ENCODE measurements at regions not wholly inside any gene's neighbourhood (a gene's known extent, or its start where the extent isn't known, plus 50 kb on each side); places are given as distances from the start of the nearest gene placed in this dataset.

DNA sequence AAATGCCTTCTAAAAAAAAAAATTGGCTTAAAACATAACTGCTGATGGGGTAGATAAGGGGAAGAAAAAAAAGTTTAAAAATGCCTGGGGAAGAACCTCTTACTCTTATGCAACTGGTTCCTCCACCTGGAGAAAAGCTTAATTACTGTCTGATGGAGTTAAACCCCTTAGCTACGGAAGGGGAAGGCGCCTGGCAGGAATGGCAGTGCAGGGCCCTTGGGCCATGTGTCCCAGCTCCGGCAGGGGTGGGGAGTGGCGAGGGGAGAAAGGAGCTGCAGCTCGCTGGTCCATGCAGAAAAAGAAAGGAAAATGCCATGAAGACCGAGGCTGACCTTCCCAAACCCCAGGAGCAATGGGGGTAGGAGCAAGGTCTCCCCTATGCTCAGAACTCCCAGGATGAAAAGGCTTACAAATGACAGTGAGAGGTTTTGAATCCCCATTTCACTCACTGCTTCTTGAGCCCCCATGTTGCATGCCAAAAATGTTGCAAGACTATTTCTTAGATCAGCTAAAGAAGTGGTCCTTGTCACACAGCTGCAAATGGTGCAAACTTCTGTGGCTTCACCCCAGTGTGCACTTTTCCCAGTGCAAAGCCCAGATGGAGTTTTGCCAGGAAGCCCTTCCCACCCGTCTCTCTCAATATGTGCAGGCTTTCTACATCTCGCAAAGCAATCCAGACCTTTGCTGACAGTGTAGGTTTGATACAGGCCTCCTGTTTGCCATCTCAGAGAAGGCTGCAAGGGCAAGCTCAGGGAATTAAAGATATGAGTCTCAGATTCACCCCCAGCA, 204.8 kb upstream of the CT83 start:
- Histone ChIP-seq H3K36me3 (no peaks in the 10 kb centered on the region), H3K4me3 (no peak overlapping the region), H3K27me3 (no peaks in the 10 kb centered on the region), H3K4me1 (no peaks in the 10 kb centered on the region), H3K27ac (no peak overlapping the region), H3K9me3 (no peaks in the 10 kb centered on the region)
- ATAC-seq, result no peak
- TF ChIP-seq POLR2A (IDR thresholded peaks at IDR 0.05), result no peak
- TF ChIP-seq, protein P1, sequence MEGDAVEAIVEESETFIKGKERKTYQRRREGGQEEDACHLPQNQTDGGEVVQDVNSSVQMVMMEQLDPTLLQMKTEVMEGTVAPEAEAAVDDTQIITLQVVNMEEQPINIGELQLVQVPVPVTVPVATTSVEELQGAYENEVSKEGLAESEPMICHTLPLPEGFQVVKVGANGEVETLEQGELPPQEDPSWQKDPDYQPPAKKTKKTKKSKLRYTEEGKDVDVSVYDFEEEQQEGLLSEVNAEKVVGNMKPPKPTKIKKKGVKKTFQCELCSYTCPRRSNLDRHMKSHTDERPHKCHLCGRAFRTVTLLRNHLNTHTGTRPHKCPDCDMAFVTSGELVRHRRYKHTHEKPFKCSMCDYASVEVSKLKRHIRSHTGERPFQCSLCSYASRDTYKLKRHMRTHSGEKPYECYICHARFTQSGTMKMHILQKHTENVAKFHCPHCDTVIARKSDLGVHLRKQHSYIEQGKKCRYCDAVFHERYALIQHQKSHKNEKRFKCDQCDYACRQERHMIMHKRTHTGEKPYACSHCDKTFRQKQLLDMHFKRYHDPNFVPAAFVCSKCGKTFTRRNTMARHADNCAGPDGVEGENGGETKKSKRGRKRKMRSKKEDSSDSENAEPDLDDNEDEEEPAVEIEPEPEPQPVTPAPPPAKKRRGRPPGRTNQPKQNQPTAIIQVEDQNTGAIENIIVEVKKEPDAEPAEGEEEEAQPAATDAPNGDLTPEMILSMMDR (IDR thresholded peaks at IDR 0.05 in 4 of 5, conservative IDR thresholded peaks at IDR 0.05 in 1 of 5), result no peak
- intact Hi-C loops (cut with DNase I; ENCODE audit: low total_unique reads), result no loop called here
- DNase-seq, result no peak
- in situ Hi-C loops (cut with MboI; ENCODE audit: low sequenced_read_pairs in 4 of 4), result no loop called here

DNA sequence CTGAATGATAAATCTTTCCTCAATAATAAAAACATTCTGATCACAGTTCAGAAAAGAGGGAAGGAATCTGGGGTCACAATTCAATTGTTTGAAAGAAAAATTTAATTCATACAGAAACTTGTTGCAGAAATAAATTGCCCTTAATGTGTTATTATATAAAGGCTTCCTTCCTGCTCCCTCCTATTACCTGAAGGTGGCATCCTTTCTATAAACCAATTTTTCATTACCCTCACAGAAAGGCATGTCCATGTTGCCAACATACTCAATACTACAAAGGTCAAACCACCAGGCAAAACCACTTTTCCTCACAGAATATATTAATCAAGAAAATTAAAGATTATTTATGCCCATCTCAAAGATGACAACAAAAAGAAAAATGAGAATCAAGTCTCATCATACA, 194.3 kb upstream of the CT83 start:
- H3K36me3 ChIP-seq, result no peaks in the 10 kb centered on the region
- intact Hi-C loops (cut with DNase I; ENCODE audit: low total_unique reads) (no loop called here), in situ Hi-C loops (cut with MboI; ENCODE audit: low sequenced_read_pairs in 4 of 4) (no loop called here)
- DNase-seq, result no peak
- no peak for ATAC-seq
- H3K27me3 ChIP-seq, result no peaks in the 10 kb centered on the region
- H3K9me3 ChIP-seq, result no peaks in the 10 kb centered on the region
- no peaks in the 10 kb centered on the region for H3K4me1 ChIP-seq
- TF ChIP-seq POLR2A (IDR thresholded peaks at IDR 0.05), result no peak
- TF ChIP-seq, protein P1 (IDR thresholded peaks at IDR 0.05 in 4 of 5, conservative IDR thresholded peaks at IDR 0.05 in 1 of 5), result no peak
- H3K27ac ChIP-seq, result no peak overlapping the region
- H3K4me3 ChIP-seq, result no peak overlapping the region

DNA sequence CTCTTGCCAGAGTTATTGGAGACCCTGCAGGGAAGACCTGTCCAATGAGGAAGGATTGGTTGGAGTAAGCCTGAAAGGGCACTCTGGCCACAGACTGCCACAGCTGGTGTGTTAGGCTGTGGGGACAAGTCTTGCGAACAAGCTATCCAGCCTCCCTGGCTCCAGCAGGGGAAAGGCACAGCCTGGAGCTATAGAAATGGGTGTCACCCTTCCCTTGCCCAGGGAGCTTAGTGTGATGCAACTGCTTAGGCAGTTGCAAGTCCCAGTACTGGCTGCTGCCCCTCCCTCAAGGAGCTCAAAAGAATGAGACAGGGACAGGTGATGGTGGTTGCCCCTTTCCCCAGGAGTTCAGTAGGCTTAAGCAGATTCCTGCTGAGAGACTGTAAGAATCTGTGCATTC, 165.7 kb upstream of the CT83 start:
- TF ChIP-seq POLR2A (IDR thresholded peaks at IDR 0.05), result no peak
- TF ChIP-seq, protein P1 (IDR thresholded peaks at IDR 0.05 in 4 of 5, conservative IDR thresholded peaks at IDR 0.05 in 1 of 5), result no peak
- intact Hi-C loops (cut with DNase I; ENCODE audit: low total_unique reads) (no loop called here), in situ Hi-C loops (cut with MboI; ENCODE audit: low sequenced_read_pairs in 4 of 4) (no loop called here)
- H3K36me3 ChIP-seq, result no peaks in the 10 kb centered on the region
- no peak for DNase-seq
- H3K9me3 ChIP-seq, result no peaks in the 10 kb centered on the region
- no peaks in the 10 kb centered on the region for H3K4me1 ChIP-seq
- no peak overlapping the region for H3K4me3 ChIP-seq
- H3K27me3 ChIP-seq, result no peaks in the 10 kb centered on the region
- ATAC-seq, result no peak
- H3K27ac ChIP-seq, result no peak overlapping the region

DNA sequence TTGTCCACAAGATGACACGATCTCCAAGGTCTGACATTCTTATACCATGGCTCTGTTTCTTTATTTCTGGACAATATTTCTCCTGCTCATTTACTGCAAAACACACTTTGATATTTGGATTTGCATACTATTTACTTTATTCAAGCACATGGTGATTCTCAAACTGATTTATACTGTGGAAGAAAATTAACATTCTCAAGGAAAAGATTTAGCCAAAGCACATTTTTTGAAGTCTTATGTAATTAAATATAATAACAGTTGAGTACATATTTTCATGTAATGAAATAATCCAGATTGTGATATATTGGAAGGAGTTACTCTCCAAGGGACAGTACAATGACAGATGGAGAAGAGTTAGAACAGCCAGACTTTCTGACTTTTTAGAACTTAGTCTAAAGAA, 155.8 kb upstream of the CT83 start:
- TF ChIP-seq, protein P1 (IDR thresholded peaks at IDR 0.05 in 4 of 5, conservative IDR thresholded peaks at IDR 0.05 in 1 of 5), result no peak
- no peak for TF ChIP-seq POLR2A (IDR thresholded peaks at IDR 0.05)
- H3K27me3 ChIP-seq, result no peaks in the 10 kb centered on the region
- no peaks in the 10 kb centered on the region for H3K4me1 ChIP-seq
- ATAC-seq (no peak), DNase-seq (no peak)
- no peaks in the 10 kb centered on the region for H3K36me3 ChIP-seq
- H3K9me3 ChIP-seq, result no peaks in the 10 kb centered on the region
- no peak overlapping the region for H3K4me3 ChIP-seq
- intact Hi-C loops (cut with DNase I; ENCODE audit: low total_unique reads), result no loop called here
- in situ Hi-C loops (cut with MboI; ENCODE audit: low sequenced_read_pairs in 4 of 4), result no loop called here
- H3K27ac ChIP-seq, result no peak overlapping the region

DNA sequence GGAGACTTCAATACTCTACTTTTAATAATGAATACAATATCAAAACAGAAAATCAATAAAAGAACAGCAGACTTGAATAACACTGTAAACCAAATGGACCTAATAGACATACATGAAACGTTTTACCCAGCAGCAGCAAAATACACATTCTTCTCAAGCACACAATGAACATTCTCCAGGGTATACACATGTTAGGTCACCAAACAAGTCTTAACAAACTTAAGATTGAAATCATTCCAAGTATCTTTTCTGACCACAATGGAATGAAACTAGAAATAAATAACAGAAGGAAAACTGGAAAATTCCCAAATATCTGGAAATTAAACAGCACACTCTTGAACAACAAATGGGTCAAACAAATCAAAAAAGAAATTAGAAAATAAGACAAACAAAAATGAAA, 145.0 kb upstream of the CT83 start:
- no peak for DNase-seq
- H3K27me3 ChIP-seq, result no peaks in the 10 kb centered on the region
- no peak overlapping the region for H3K4me3 ChIP-seq
- no peaks in the 10 kb centered on the region for H3K4me1 ChIP-seq
- no peak for TF ChIP-seq POLR2A (IDR thresholded peaks at IDR 0.05)
- TF ChIP-seq, protein P1 (IDR thresholded peaks at IDR 0.05 in 4 of 5, conservative IDR thresholded peaks at IDR 0.05 in 1 of 5), result no peak
- H3K9me3 ChIP-seq, result no peaks in the 10 kb centered on the region
- no peak for ATAC-seq
- in situ Hi-C loops (cut with MboI; ENCODE audit: low sequenced_read_pairs in 4 of 4), result no loop called here
- intact Hi-C loops (cut with DNase I; ENCODE audit: low total_unique reads), result no loop called here
- no peak overlapping the region for H3K27ac ChIP-seq
- H3K36me3 ChIP-seq, result no peaks in the 10 kb centered on the region
